ENCODE measurements at regions not wholly inside any gene's neighbourhood (a gene's known extent, or its start where the extent isn't known, plus 50 kb on each side); places are given as distances from the start of the nearest gene placed in this dataset.

DNA sequence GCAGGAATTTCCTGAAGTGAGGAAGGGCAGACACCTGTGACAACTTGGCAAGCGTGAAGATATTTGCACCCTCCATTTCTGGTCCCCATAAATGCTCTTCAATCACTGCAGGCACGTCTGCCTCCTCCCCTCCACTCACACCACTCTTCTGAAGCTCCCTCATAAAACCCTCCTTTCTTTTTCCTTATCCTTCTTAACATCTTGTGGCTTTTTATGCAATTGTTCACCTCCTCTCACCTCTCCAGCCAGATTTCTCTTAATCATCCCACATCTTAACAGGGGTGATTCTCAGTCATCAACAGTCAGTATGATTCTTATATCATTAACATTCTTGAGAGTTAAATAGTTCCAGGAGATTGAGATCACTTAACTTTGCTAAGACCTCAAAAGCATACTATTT is 277.4 kb downstream of the SPRY1 start:
- TF ChIP-seq, protein P1, sequence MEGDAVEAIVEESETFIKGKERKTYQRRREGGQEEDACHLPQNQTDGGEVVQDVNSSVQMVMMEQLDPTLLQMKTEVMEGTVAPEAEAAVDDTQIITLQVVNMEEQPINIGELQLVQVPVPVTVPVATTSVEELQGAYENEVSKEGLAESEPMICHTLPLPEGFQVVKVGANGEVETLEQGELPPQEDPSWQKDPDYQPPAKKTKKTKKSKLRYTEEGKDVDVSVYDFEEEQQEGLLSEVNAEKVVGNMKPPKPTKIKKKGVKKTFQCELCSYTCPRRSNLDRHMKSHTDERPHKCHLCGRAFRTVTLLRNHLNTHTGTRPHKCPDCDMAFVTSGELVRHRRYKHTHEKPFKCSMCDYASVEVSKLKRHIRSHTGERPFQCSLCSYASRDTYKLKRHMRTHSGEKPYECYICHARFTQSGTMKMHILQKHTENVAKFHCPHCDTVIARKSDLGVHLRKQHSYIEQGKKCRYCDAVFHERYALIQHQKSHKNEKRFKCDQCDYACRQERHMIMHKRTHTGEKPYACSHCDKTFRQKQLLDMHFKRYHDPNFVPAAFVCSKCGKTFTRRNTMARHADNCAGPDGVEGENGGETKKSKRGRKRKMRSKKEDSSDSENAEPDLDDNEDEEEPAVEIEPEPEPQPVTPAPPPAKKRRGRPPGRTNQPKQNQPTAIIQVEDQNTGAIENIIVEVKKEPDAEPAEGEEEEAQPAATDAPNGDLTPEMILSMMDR (IDR thresholded peaks at IDR 0.05; ENCODE audit: low read depth, low read length) = no peak
- H3K27me3 ChIP-seq (ENCODE audit: insufficient read depth, low read depth, severe bottlenecking) = no peaks in the 10 kb centered on the region
- H3K9me3 ChIP-seq (ENCODE audit: severe bottlenecking) = no peaks in the 10 kb centered on the region
- DNase-seq = no peak
- H3K4me3 ChIP-seq (ENCODE audit: low read depth, low read length) = no peak overlapping the region
- H3K36me3 ChIP-seq = no peaks in the 10 kb centered on the region
- H3K27ac ChIP-seq = no peak overlapping the region

DNA sequence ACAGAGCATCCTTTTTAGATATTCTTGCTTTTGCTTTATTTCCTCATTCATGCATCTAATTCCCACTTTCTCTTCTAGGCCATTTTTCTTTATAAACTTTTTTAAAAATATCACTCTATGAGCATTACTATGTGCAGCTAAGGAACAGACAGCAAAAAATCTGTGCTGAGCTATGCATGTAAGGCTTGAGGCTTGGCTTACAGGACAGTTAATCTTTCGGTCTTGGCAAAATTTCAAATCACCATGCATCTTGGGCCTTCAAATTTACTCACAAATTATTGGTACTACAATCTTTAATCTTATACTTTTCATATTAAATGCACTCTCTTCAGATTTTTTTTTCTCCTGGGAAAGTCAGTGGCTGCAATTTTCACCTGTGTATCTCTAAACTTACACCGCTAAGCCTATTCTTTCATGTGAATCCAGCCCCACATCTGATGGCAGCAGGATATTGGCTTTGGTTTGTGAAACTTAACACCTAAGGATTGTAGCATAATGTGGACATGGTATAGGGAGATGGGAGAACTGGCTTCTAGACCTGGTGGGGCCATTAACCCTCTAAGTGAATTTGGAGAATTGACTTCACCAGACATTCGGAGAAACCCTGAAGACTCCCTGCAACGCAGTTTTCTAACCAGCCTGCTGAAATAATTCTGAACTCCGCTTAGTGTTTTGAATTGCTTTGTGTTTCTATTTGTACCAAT is 278.3 kb downstream of the SPRY1 start:
- Histone ChIP-seq H3K27me3 (ENCODE audit: insufficient read depth, low read depth, severe bottlenecking) (no peaks in the 10 kb centered on the region), H3K27ac (no peak overlapping the region), H3K9me3 (ENCODE audit: severe bottlenecking) (no peaks in the 10 kb centered on the region), H3K36me3 (no peaks in the 10 kb centered on the region), H3K4me3 (ENCODE audit: low read depth, low read length) (no peak overlapping the region)
- TF ChIP-seq, protein P1 (IDR thresholded peaks at IDR 0.05; ENCODE audit: low read depth, low read length) = no peak
- no peak for DNase-seq

DNA sequence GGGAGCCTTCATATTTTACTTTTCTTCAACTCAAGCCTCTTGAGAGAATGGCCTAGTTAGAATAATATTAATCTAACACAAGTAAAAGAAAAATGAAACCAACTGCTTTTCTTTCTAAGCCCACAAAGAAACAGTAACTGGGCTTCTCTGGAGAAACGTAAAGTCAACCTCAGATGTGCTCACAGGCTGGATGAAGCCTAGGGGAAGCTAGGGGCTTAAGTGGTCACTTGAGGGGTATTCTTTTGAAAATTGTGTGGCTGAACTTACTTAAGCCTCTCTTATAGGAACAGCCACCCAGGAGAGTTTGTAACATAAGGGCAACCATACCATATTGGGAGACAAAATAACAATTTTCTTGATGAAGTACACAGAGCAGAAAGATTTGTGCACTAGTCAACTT is 279.0 kb downstream of the SPRY1 start:
- H3K9me3 ChIP-seq (ENCODE audit: severe bottlenecking) = no peaks in the 10 kb centered on the region
- DNase-seq = no peak
- TF ChIP-seq, protein P1 (IDR thresholded peaks at IDR 0.05; ENCODE audit: low read depth, low read length) = no peak
- H3K36me3 ChIP-seq = no peaks in the 10 kb centered on the region
- H3K27ac ChIP-seq = no peak overlapping the region
- no peak overlapping the region for H3K4me3 ChIP-seq (ENCODE audit: low read depth, low read length)
- H3K27me3 ChIP-seq (ENCODE audit: insufficient read depth, low read depth, severe bottlenecking) = no peaks in the 10 kb centered on the region

DNA sequence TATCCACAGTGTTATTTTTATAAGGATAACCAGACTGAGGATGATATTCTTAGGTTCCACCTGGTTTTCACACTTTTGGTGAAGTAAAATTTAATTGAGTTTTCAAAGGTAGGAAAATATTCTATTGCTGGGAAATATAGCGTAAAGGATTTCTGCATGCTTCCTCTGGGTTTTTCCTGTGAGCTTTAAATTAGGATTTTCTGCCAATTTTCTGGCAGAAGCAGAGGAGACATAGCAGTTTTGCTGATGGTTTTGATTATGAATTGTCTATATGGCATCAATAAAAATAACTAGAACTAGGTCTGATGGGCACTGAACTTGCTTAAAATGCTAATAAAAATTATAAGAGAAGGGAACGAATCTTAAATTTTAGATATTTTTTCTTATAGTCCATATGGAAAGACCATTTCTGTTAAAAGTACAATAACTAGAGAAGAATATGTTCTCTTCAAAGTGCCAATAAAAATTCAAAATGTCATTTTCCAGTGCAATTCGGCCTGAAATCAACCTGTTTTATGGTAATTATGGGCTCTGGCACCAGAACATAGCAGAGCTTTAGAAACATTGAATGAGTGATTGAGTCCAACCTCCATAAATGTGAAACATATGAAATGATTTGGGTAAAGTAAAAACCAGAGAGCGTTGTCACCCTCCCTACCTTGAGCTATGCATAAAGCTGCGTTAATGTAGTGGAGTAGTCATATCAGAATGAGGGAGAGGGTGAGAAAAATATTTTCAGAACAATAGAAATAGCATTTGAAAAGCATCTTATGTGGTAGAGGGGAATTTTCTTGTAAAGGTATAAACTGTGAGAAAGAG is 279.7 kb downstream of the SPRY1 start:
- TF ChIP-seq, protein P1 (IDR thresholded peaks at IDR 0.05; ENCODE audit: low read depth, low read length) = no peak
- Histone ChIP-seq H3K27ac (no peak overlapping the region), H3K9me3 (ENCODE audit: severe bottlenecking) (no peaks in the 10 kb centered on the region), H3K36me3 (no peaks in the 10 kb centered on the region), H3K27me3 (ENCODE audit: insufficient read depth, low read depth, severe bottlenecking) (no peaks in the 10 kb centered on the region), H3K4me3 (ENCODE audit: low read depth, low read length) (no peak overlapping the region)
- no peak for DNase-seq

DNA sequence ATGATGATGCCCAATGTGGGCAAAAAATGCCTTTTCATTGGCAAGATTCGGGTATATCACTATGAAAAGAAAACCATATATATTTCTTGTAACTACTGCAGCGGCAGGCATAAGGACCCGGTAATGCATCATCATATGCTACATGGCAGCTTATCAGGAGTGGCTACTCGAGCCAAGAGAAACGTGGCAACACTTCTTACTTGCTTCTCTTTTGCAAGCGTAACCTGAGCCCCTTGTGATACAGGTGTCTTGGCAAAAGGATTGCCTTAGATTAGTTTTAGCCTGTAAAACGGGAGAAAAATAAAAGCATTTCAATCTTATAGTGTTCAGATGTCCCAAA is 280.3 kb downstream of the SPRY1 start:
- no peaks in the 10 kb centered on the region for H3K27me3 ChIP-seq (ENCODE audit: insufficient read depth, low read depth, severe bottlenecking)
- H3K9me3 ChIP-seq (ENCODE audit: severe bottlenecking) = no peaks in the 10 kb centered on the region
- no peak for DNase-seq
- TF ChIP-seq, protein P1 (IDR thresholded peaks at IDR 0.05; ENCODE audit: low read depth, low read length) = no peak
- no peak overlapping the region for H3K27ac ChIP-seq
- H3K36me3 ChIP-seq = no peaks in the 10 kb centered on the region
- H3K4me3 ChIP-seq (ENCODE audit: low read depth, low read length) = no peak overlapping the region
